Suppressor macrophage treated with lipopolysaccharide for 1 hour (primary cell): ENCODE measurements at regions not wholly inside any gene's neighbourhood (a gene's known extent, or its start where the extent isn't known, plus 50 kb on each side); places are given as distances from the start of the nearest gene placed in this dataset.
"Not testable (repeated sequence)": the region's sequence is repeated elsewhere in the genome, so short reads cannot be mapped to it uniquely, and the experiment has no call there.

ENCODE experiments used
- DNase-seq, 3 donors: peaks; one replicate each; pipeline ENCODE4 v3.0.0-alpha.2; 2020 to 2022

DNA sequence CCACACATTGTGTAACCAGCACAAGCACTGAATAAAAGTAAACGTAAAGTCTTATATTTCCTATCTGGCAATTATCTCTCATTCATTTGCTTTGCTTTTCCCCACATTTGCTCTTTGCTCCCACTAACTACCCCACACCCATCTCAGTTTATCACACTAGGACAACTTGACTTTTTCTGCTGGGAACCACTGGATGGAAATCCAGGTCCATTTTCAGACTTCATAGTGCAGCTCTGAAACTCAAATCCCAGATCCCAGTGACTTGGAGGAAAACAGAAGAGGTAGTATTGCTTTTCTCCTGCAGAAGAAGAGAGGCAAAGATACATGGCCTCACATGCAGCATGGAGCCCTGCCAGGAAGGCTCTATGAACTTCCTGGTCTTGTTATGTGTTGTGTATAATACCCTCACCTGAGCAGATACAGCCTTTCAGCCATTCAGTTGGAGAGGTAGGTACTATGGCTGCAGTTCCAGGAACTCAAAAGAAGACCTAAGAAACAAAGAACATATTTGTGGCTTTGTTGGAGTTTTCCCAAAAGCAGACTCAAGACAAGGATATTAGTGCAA, 90.0 kb upstream of the NIPBL start:
- no peak for DNase-seq

DNA sequence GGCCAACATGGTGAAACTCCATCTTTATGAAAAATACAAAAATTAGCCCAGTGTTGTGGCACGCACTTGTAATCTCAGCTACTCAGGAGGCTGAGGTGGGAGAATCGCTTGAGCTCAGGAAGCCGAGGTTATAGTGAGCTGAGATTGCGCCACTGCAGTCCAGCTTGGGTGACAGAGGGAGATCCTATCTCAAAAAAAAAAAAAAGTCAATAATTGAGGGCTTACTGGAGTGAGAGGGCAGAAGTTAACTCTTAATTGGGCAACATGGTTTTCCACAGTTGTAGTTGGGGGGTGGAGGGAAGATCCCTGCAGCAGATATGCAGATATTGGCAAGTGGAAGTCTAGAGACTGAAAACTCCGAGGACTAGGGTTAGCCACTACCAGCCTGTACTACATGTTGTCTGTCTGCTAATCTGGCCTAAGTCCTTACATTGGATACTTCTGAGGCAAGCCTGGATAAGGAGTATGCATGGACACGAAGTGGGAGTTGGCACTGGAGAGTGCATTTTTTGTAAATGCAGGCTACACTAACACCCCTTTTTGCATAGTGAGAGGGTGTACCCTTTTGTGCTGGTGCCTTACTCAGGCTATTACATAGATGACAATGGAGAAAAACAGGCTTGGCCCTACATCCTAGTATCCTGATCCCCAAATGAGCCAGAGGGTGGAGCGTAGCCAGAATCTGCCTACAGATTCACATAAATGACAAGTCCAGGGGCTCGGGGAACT, 89.0 kb upstream of the NIPBL start:
- no peak for DNase-seq

DNA sequence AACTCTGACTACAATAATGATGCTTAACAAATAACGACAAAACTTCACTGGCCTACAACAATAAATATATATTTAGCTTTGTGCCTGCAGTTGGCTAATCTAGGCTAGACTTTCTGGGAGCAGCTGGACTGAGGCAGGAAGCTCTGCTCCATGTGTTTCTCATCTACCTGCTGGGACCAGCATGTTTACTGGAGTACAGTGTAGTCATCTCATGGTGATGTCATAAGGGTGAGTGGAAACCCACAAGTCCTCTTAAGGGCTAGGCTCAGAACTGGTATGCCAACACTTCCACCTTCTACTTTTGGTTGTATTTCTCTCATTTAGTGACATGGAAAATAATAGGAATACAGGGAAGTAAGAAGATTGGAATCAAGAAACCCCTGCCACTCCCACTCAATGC, 85.7 kb upstream of the NIPBL start:
- peak in 1 of 3 donors; percentile 2 for DNase-seq

DNA sequence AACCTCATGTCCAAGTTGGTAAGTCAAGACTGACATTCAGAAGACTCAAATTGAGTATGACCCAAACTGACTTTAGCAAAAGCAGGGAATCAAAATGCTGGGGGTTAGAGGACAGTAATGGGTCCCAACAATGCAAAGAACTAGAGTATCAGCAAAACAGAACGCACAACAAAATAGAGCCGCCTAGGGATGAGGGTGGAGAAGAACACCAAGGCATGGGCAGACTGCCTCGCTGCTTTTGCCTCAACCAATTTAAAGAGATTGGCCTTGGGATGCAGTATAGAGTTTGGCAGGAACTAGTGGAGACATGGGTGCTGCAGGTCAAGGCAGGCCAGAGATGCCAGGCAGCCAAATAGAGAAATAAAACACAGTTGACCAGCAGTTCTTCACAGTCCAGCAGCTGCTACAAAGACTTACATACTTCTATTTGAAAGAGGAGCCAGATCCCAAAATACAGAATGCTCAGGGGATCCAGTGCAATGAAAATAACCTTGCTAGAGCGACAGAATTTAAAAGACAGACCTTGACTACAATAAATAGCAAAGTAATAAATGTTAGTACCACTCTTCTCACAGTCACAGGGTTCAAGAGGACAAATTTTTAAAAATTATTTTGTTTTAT, 83.9 kb upstream of the NIPBL start:
- DNase-seq: no peak

DNA sequence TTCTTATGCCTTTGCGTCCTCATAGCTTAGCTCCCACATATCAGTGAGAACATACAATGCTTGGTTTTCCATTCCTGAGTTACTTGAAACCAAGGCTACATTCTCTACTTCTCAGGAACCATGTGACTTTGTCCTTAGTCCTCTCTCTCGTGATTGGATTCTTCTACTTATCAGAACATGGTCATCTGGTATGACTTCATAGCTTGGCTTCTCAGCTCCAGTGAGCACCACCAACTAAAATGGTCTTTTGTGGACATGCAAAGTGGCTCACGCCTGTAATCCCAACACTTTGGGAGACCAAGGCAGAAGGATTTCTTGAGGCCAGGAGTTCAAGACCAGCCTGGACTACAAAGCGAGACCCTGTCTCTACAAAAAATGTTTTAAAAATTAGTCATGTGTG, 81.2 kb upstream of the NIPBL start:
- DNase-seq: no peak

DNA sequence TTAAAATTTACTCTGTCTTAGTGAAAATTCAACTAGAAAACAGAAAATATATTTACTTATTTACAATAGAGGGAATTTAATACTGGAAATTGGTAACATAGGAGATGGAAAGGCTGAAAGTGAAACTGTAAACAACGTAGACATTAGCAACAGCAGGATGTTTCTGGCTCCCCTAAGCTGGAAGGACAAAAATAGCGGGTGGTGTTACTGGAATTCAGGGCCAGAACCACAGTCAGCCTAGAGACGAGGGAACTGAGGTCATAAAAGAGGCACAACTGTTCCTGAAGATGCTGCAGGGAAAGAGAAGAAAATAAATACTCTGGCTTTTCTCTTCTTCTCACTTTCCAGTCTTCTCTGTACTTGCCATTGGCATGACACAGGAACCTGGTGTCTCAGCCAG, 80.4 kb upstream of the NIPBL start:
- DNase-seq: no peak

DNA sequence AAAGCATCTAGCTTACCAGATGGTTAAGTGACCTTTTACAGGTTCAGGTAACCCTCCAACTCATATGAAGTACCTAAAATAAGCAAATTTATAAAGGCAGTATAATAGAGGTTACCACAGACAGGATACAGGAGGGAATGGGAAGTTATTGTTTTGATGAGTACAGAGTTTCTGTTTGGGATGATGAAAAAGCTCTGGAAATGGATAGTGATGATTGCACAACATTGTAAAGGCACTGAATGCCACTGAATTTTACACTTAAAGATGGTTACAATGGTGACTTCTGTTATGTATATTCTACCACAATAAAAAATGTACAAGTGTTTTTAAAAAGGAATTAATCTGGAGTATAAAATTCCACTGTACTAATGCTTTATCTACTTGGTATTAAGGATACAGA, 75.0 kb upstream of the NIPBL start:
- peak in 2 of 3 donors; percentile 18 to 31 for DNase-seq

DNA sequence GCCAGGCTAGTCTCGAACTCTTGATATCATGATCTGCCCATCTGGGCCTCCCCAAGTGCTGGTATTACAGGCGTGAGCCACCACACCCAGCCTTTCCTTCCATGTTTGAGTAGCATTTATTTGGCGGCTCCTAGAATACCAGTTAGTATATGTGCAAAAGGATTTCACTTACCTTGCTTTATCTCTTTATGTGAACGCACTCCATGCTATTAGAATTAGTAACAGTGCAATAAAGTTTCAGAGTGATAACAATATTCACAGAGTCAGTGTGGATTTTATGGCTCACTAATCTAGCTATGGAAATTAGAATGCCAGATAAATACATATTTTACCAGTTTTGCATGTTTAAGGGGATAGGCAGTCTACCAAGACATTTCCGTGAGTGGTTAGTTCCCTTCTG, 74.4 kb upstream of the NIPBL start:
- no peak for DNase-seq

DNA sequence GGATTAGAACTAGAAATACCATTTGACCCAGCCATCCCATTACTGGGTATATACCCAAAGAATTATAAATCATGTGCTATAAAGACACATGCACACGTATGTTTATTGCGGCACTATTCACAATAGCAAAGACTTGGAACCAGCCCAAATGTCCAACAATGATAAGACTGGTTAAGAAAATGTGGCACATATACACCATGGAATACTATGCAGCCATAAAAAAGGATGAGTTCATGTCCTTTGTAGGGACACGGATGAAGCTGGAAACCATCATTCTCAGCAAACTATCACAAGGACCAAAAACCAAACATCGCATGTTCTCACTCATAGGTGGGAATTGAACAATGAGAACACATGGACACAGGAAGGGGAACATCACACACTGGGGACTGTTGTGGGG, 63.3 kb upstream of the NIPBL start:
- not testable (repeated sequence) for DNase-seq

DNA sequence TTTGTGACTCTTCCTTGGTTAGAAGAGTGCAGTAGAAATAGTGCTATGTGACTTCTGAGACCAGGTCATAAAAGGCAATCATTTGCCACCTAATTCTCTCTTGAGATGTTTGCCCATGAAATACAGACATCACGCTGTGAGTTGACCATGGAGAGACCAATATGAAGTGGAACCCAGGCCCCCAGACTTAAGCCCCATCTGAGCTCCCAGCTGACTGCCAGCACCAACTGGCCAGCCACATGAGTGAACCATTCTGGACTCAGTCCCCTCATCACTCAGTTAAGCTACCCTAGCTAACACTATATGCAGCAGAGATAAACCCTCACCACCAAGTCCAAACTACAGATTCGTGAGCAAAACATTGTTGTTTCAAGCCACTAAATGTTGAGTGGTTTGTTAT, 60.7 kb upstream of the NIPBL start:
- DNase-seq: no peak

DNA sequence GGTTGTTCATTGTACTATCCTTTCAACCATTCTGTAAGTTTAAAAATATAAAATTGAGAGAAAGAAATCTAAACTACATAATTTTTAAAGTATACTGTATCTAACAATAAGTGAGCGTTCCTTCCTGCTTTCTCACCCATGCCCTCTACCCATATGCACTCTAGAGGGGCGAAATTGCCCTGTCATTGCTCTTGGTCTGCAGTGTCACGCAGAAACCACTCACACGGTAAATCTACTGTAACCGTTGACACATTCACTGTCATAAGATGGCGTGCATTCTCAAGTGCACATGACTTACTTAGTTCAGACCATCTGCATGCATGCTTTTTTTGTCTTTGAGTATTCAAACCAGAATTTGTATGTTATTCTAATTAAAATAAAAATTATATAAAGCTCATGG, 55.7 kb upstream of the NIPBL start:
- DNase-seq: peak; percentile 53 to 72 (median 71)

DNA sequence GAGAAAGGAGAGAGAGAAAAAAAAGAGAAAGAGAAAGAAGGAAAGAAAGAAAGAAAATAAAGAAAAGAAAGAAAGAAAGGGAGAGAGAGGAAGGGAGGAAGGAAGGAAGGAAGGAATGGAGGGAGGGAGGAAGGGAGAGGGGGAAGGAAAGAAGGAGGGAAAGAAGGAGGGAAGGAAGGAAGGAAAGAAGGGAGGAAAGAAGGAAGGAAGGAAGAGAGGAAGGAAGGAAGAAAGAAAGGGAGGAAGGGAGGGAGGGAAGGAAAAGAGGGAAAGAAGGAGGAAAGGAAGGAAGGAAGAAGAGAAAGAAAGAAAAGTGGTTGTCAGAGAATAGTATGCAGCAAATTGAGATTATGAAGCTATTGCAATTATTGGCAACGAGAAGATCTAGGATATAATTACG, 49.9 kb upstream of the NIPBL start:
- no peak for DNase-seq
